WERI-Rb-1 (cell line): ENCODE measurements at regions not wholly inside any gene's neighbourhood (a gene's known extent, or its start where the extent isn't known, plus 50 kb on each side); places are given as distances from the start of the nearest gene placed in this dataset.

Experiments used
- DNase-seq: peaks from one replicate; pipeline ENCODE4 v3.0.0-alpha.2; 2020
- H3K27ac ChIP-seq: fragments of 250-450 bp; sonication (Bioruptor Pico); 2 replicates; pipeline ENCODE4 v1.5.1; 2020; ENCODE audit warnings: mild to moderate bottlenecking, moderate library complexity
- H3K27me3 ChIP-seq: fragments of 250-450 bp; sonication (Bioruptor Pico); 2 replicates; pipeline ENCODE4 v1.5.1; 2021; ENCODE audit warnings: mild to moderate bottlenecking, low read depth, moderate library complexity; ENCODE audit not compliant: insufficient read depth, severe bottlenecking
- H3K36me3 ChIP-seq: fragments of 250-450 bp; sonication (Bioruptor Pico); 2 replicates; pipeline ENCODE4 v1.5.1; 2020; ENCODE audit warnings: mild to moderate bottlenecking, moderate library complexity
- H3K4me3 ChIP-seq: 2 replicates; pipeline ENCODE4 v1.5.1; 2011; ENCODE audit warnings: low read depth, mild to moderate bottlenecking, control low read depth, low read length
- H3K9me3 ChIP-seq: fragments of 250-450 bp; sonication (Bioruptor Pico); 2 replicates; pipeline ENCODE4 v1.5.1; 2021; ENCODE audit warnings: mild to moderate bottlenecking, moderate library complexity; ENCODE audit not compliant: severe bottlenecking
- TF ChIP-seq, protein P1 (sequence below): IDR thresholded peaks from 2 replicates; pipeline ENCODE4 v1.5.1; 2011; ENCODE audit warnings: low read depth, mild to moderate bottlenecking, control low read depth, inconsistent platforms, low read length

DNA sequence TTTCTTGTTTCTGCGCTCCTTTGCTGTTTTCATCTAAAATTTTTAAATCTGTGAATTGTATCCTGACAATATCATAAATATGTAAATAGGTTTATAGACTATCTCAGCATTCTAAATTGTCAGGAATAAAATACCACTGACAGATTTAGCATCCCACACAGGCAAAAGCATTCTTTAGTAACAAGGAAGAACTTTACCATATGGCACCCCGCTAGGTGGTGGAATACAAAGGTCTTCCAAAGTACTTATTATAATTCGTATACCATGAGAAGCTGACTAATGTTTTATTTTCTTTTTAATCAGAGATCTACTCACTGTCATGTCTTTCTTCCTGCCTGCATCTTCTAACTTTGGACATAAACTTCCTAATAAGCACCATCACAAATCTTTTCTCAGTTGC, 328.8 kb upstream of the NOVA1 start:
- no peak overlapping the region for H3K4me3 ChIP-seq
- H3K9me3 ChIP-seq, result no peaks in the 10 kb centered on the region
- TF ChIP-seq, protein P1, sequence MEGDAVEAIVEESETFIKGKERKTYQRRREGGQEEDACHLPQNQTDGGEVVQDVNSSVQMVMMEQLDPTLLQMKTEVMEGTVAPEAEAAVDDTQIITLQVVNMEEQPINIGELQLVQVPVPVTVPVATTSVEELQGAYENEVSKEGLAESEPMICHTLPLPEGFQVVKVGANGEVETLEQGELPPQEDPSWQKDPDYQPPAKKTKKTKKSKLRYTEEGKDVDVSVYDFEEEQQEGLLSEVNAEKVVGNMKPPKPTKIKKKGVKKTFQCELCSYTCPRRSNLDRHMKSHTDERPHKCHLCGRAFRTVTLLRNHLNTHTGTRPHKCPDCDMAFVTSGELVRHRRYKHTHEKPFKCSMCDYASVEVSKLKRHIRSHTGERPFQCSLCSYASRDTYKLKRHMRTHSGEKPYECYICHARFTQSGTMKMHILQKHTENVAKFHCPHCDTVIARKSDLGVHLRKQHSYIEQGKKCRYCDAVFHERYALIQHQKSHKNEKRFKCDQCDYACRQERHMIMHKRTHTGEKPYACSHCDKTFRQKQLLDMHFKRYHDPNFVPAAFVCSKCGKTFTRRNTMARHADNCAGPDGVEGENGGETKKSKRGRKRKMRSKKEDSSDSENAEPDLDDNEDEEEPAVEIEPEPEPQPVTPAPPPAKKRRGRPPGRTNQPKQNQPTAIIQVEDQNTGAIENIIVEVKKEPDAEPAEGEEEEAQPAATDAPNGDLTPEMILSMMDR, result no peak
- no peak for DNase-seq
- no peak overlapping the region for H3K27ac ChIP-seq
- H3K27me3 ChIP-seq, result no peaks in the 10 kb centered on the region
- no peaks in the 10 kb centered on the region for H3K36me3 ChIP-seq

DNA sequence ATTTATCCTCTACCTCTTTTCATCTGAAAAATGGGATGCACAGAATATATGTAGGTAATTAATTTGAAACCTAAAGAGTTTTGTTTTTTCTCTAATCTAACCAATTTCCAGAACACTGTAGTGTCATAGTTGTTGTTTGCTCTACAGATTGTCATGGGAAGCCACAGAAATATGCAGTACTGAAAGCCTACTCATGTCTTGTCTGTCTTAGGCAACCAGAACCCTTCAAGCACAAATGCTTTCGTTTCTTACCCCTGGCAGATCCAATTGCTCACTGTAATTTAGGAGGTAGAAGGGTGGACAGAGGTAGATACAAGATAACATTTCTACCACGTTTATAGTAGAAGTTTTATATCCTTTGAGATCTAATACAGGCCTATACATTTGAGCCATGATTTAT, 330.2 kb upstream of the NOVA1 start:
- TF ChIP-seq, protein P1, result no peak
- Histone ChIP-seq H3K4me3 (no peak overlapping the region), H3K27ac (no peak overlapping the region), H3K27me3 (no peaks in the 10 kb centered on the region), H3K36me3 (no peaks in the 10 kb centered on the region), H3K9me3 (no peaks in the 10 kb centered on the region)
- DNase-seq, result no peak

DNA sequence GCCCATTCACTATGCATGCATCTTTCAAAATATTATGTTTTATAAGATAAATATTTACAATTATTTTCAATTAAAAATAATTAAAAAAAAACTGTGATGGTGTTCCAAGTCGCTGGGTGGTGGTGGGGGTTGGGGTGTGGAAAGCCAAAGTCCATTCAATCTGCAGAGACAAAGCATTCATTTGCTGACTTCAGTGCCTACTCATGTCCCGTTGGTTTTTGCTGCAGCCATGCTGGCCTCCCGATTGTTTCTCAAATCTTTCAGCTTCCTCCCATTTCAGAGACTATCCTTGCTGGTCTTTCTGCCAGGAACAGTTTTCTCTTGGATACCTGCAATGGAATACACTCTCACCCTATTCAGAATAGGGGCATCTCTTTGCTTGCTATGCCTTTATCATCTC, 331.5 kb upstream of the NOVA1 start:
- Histone ChIP-seq H3K9me3 (no peaks in the 10 kb centered on the region), H3K4me3 (no peak overlapping the region), H3K27ac (no peak overlapping the region), H3K27me3 (no peaks in the 10 kb centered on the region), H3K36me3 (no peaks in the 10 kb centered on the region)
- no peak for DNase-seq
- TF ChIP-seq, protein P1, result no peak

DNA sequence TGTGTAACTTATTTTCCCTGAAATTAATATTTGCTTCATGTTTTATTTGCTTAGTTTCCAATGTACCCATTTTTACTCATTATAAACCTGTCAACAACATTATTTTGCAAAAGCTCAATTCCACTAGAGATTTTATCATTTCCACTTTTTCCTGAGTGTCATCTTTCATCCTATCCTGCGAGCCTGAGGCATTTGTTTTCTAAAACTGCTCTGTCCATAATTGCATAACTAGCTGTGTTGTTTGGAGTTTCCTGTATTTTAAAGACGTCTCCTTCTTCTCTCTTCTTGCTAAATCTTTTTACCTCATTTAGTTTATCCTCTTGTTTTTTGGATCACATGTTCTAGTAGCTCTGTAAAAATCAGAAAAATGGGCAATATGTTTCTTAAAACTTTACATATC, 332.7 kb upstream of the NOVA1 start:
- Histone ChIP-seq H3K27me3 (no peaks in the 10 kb centered on the region), H3K9me3 (no peaks in the 10 kb centered on the region), H3K4me3 (no peak overlapping the region), H3K36me3 (no peaks in the 10 kb centered on the region), H3K27ac (no peak overlapping the region)
- no peak for DNase-seq
- TF ChIP-seq, protein P1, result no peak

DNA sequence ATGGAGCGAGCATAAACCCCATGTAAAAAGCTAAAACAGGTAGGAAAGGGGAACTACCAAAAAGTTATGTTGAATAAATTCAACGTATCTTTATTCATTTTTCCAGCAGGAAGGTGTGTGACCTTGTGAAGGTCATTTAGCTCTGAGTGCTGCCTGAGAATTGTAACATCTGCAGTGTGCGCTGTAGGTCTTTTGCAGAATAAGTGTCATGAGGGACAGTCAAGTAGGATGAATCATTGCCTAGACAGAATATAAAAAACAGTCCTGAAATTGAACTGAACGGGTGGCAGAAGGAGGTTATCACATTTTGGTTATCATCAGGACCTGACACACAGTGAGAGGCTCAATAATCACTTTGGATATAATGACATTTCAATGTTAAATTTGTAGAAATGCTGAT, 334.8 kb upstream of the NOVA1 start:
- H3K4me3 ChIP-seq, result no peak overlapping the region
- TF ChIP-seq, protein P1, result no peak
- H3K27me3 ChIP-seq, result no peaks in the 10 kb centered on the region
- no peaks in the 10 kb centered on the region for H3K36me3 ChIP-seq
- H3K9me3 ChIP-seq, result no peaks in the 10 kb centered on the region
- no peak for DNase-seq
- H3K27ac ChIP-seq, result no peak overlapping the region

DNA sequence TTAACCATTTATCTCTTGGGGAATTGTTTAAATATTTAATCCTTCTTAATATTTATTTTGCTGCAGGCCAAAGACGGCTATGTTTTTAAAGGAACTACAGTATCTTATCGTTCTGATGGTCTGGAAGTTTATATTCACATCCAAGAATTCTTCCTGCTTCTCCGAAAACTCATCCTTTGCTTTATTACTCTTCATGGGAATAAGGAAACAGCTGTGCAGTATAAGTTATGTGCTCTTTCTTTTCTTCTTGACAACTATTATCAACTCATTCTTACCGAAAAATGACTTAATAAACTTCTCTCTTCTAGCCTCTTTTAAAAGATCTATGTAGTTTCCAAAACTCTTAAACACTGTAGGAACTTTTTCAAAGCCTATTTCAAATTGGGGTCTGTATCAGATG, 335.6 kb upstream of the NOVA1 start:
- no peak for DNase-seq
- Histone ChIP-seq H3K9me3 (no peaks in the 10 kb centered on the region), H3K27me3 (no peaks in the 10 kb centered on the region), H3K27ac (no peak overlapping the region), H3K4me3 (no peak overlapping the region), H3K36me3 (no peaks in the 10 kb centered on the region)
- TF ChIP-seq, protein P1, result no peak
